HEK293 (cell line): ENCODE measurements at regions not wholly inside any gene's neighbourhood (a gene's known extent, or its start where the extent isn't known, plus 50 kb on each side); places are given as distances from the start of the nearest gene placed in this dataset.

ENCODE experiments used
- ATF2 ChIP-seq: fragments of 450-650 bp; formaldehyde crosslinking; IDR thresholded peaks from 2 replicates; pipeline ENCODE4 v1.5.1; 2016; ENCODE audit warnings: missing biosample characterization, missing genetic modification characterization, low read depth
- BCL11A ChIP-seq: fragments of 450-650 bp; formaldehyde crosslinking; IDR thresholded peaks from 2 replicates; pipeline ENCODE4 v1.5.1; 2016; ENCODE audit warnings: low read depth, missing biosample characterization, missing genetic modification characterization
- CTCF ChIP-seq: fragments of 450-650 bp; formaldehyde crosslinking; IDR thresholded peaks from 2 replicates; pipeline ENCODE4 v1.5.1; 2016; ENCODE audit warnings: missing biosample characterization, missing genetic modification characterization
- KLF1 ChIP-seq: fragments of 450-650 bp; formaldehyde crosslinking; IDR thresholded peaks from 2 replicates; pipeline ENCODE4 v1.5.1; 2016; ENCODE audit warnings: missing biosample characterization, missing genetic modification characterization
- KLF16 ChIP-seq: fragments of 450-650 bp; formaldehyde crosslinking; IDR thresholded peaks from 2 replicates; pipeline ENCODE4 v1.5.1; 2017; ENCODE audit warnings: missing biosample characterization, missing genetic modification characterization
- SETDB1 ChIP-seq: IDR thresholded peaks from one replicate; pipeline ENCODE4 v1.6.1; 2017; ENCODE audit warnings: mild to moderate bottlenecking, low read length, moderate library complexity, mixed read lengths; ENCODE audit not compliant: insufficient read length
- ZNF140 ChIP-seq: fragments of 450-650 bp; formaldehyde crosslinking; IDR thresholded peaks from 2 replicates; pipeline ENCODE4 v1.5.1; 2016; ENCODE audit warnings: missing biosample characterization, missing genetic modification characterization
- ZNF23 ChIP-seq: fragments of 450-650 bp; formaldehyde crosslinking; IDR thresholded peaks from 2 replicates; pipeline ENCODE4 v1.5.1; 2016; ENCODE audit warnings: missing biosample characterization, missing genetic modification characterization, borderline replicate concordance
- ZNF280C ChIP-seq: fragments of 450-650 bp; formaldehyde crosslinking; IDR thresholded peaks from 2 replicates; pipeline ENCODE4 v1.5.1; 2016; ENCODE audit warnings: missing biosample characterization, missing genetic modification characterization
- ZNF488 ChIP-seq: fragments of 450-650 bp; formaldehyde crosslinking; IDR thresholded peaks from 2 replicates; pipeline ENCODE4 v1.5.1; 2016; ENCODE audit warnings: missing biosample characterization, missing genetic modification characterization
- ZNF76 ChIP-seq: fragments of 450-650 bp; formaldehyde crosslinking; IDR thresholded peaks from 2 replicates; pipeline ENCODE4; 2016; ENCODE audit warnings: low read depth, missing biosample characterization, missing genetic modification characterization, borderline replicate concordance
- ZNF791 ChIP-seq: fragments of 450-650 bp; formaldehyde crosslinking; IDR thresholded peaks from 2 replicates; pipeline ENCODE4 v1.5.1; 2016; ENCODE audit warnings: missing biosample characterization, missing genetic modification characterization

GRCh38 chr5:135095871-135096270, 61.8 kb upstream of the PITX1 start:
- TF ChIP-seq ZNF488 (tag by site-specific recombination), result no peak
- no peak for TF ChIP-seq ZNF140 (tag by site-specific recombination)
- TF ChIP-seq CTCF, result no peak
- no peak for TF ChIP-seq ZNF76 (tag by site-specific recombination)
- TF ChIP-seq BCL11A (tag by site-specific recombination), result no peak
- no peak for TF ChIP-seq ZNF280C (tag by site-specific recombination)
- TF ChIP-seq ZNF23 (tag by site-specific recombination), result no peak
- TF ChIP-seq SETDB1, result no peak
- no peak for TF ChIP-seq KLF1 (tag by site-specific recombination)
- no peak for TF ChIP-seq ZNF791 (tag by site-specific recombination)
- TF ChIP-seq KLF16 (tag by site-specific recombination), result no peak
- no peak for TF ChIP-seq ATF2 (tag by site-specific recombination)
